Body of pancreas (tissue), 4 donors: ENCODE measurements at regions not wholly inside any gene's neighbourhood (a gene's known extent, or its start where the extent isn't known, plus 50 kb on each side); places are given as distances from the start of the nearest gene placed in this dataset.

Experiments used
- ATAC-seq: fragments of 150-250 bp; one replicate; pipeline ENCODE4 v1.9.1; 2016
- DNase-seq, 4 donors: peaks; one replicate each; pipeline ENCODE4 v3.0.0-alpha.2; 2019
- H3K27ac ChIP-seq, 4 donors: fragments of 200-600 bp; sonication (generic); 1 replicate in 3 of 4; 2 replicates in 1 of 4; pipeline versions ENCODE4 v1.5.1 to v1.6.1; 2016 to 2019; ENCODE audit warnings: mild to moderate bottlenecking in 1 of 4, mixed read lengths in 1 of 4, moderate library complexity in 1 of 4
- H3K27me3 ChIP-seq, 2 donors: fragments of 200-600 bp; sonication (generic); one replicate each; pipeline ENCODE4 v1.6.0; 2016; ENCODE audit warnings: mild to moderate bottlenecking in 1 of 2
- H3K36me3 ChIP-seq, 2 donors: fragments of 200-600 bp; sonication (generic); replicated peaks in 1 of 2; 2 replicates each; pipeline ENCODE4 v1.5.1; 2016; ENCODE audit warnings: low read depth in 2 of 2; ENCODE audit not compliant: insufficient read depth in 1 of 2
- H3K4me1 ChIP-seq: fragments of 200-600 bp; sonication (generic); one replicate; pipeline ENCODE4 v1.6.0; 2016
- H3K4me3 ChIP-seq, 2 donors: fragments of 200-600 bp; sonication (generic); 1 replicate in 1 of 2; 2 replicates in 1 of 2; pipeline ENCODE4 v1.5.1; 2016 to 2019
- H3K9me3 ChIP-seq, 3 donors: fragments of 200-600 bp; sonication (generic); 1 replicate in 2 of 3; 2 replicates in 1 of 3; pipeline ENCODE4 v1.5.1; 2016
- CTCF ChIP-seq, 7 experiments: fragments of 450-650 bp in 4 of 7; fragments of 200-600 bp in 3 of 7; sonication (generic) in 3 of 7; IDR thresholded peaks; one replicate each; pipeline ENCODE4 v1.5.1; 2016 to 2019; ENCODE audit warnings: antibody characterized with exemption in 7 of 7
- POLR2A ChIP-seq, 3 donors: fragments of 450-650 bp; IDR thresholded peaks; one replicate each; pipeline ENCODE4 v1.6.1; 2016; ENCODE audit warnings: antibody characterized with exemption in 3 of 3, mild to moderate bottlenecking in 2 of 3
- WGBS, 2 donors: methylation state at CpG; one replicate each; pipeline ENCODE4 v1.1.5; 2017; 5-methylcytosine and 5-hydroxymethylcytosine counted together
- intact Hi-C: fragments of 100-400 bp; cut with DNase I; formaldehyde crosslinking; loops from one replicate; pipeline ENCODE4 v1.15.1; 2023

- Histone ChIP-seq H3K4me1 (peaks cover 5% of the 10 kb centered on the region), H3K9me3 (no peaks in the 10 kb centered on the region), H3K4me3 (no peak overlapping the region), H3K27me3 (no peaks in the 10 kb centered on the region), H3K36me3 (no peaks in the 10 kb centered on the region), H3K27ac (no peak overlapping the region)
- DNase-seq = no peak
- TF ChIP-seq POLR2A (IDR thresholded peaks at IDR 0.05) (no peak), CTCF (IDR thresholded peaks at IDR 0.05) (no peak)
- intact Hi-C loops = loop anchor here (10.0 kb wide), 1 partner anchor 723 kb away; no protein-coding TSS in a partner anchor
- no peak for ATAC-seq
- WGBS, 2 donors = 66 to 74% methylated on average over 20 of the region's 20 CpGs
Observed at GRCh38 chr22:48581796-48582469, 1245.7 kb downstream of the BRD1 start.

GRCh38 chr22:48581205-48581766 lies 1246.4 kb downstream of the BRD1 start:
- Histone ChIP-seq H3K4me1 (peaks cover 11% of the 10 kb centered on the region), H3K9me3 (no peaks in the 10 kb centered on the region), H3K27ac (no peak overlapping the region), H3K27me3 (no peaks in the 10 kb centered on the region), H3K4me3 (no peak overlapping the region), H3K36me3 (no peaks in the 10 kb centered on the region)
- ATAC-seq (no peak), DNase-seq (no peak)
- intact Hi-C loops = loop anchor here (10.0 kb wide), 1 partner anchor 724 kb away; no protein-coding TSS in a partner anchor
- WGBS, 2 donors = 57 to 73% methylated on average over 5 to 23 of the region's 23 CpGs
- TF ChIP-seq CTCF (IDR thresholded peaks at IDR 0.05) (no peak), POLR2A (IDR thresholded peaks at IDR 0.05) (no peak)

GRCh38 chr22:48580481-48580970 lies 1247.1 kb downstream of the BRD1 start:
- Histone ChIP-seq H3K9me3 (no peaks in the 10 kb centered on the region), H3K27me3 (no peaks in the 10 kb centered on the region), H3K4me1 (peaks cover 12% of the 10 kb centered on the region), H3K27ac (no peak overlapping the region), H3K36me3 (no peaks in the 10 kb centered on the region), H3K4me3 (no peak overlapping the region)
- 58 to 68% methylated on average over 8 to 13 of the region's 13 CpGs for WGBS, 2 donors
- ATAC-seq (no peak), DNase-seq (no peak)
- TF ChIP-seq CTCF (IDR thresholded peaks at IDR 0.05) = no peak
- TF ChIP-seq POLR2A (IDR thresholded peaks at IDR 0.05) = no peak
- intact Hi-C loops = loop anchor here (10.0 kb wide), 1 partner anchor 724 kb away; no protein-coding TSS in a partner anchor

DNA sequence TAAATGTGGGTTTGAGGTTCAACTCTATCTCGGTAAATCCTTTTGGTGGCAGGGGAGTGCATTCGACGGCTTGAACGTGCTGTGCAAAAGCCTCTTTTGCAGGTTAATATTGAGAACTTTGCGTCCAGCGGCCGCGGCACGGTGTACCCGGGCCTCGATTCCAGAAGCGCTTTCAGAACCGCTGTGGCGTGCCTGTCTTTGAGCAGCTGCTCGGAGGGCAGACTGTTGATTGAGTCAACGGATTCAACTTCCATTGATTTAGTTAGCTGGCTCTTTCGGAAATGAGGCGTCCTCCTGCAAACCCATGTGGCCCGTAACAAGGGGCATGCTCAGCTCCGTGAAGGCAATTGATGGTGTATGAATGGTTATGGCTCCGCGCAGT lies 1247.8 kb downstream of the BRD1 start:
- H3K36me3 ChIP-seq = no peaks in the 10 kb centered on the region
- intact Hi-C loops = loop anchor here (10.0 kb wide), 1 partner anchor 725 kb away; no protein-coding TSS in a partner anchor
- DNase-seq (no peak), ATAC-seq (no peak)
- TF ChIP-seq CTCF (IDR thresholded peaks at IDR 0.05) (no peak), POLR2A (IDR thresholded peaks at IDR 0.05) (no peak)
- peaks cover 0 to under 1% of the 10 kb centered on the region in 2 donors for H3K27me3 ChIP-seq
- no peak overlapping the region for H3K4me3 ChIP-seq
- peaks cover 12% of the 10 kb centered on the region for H3K4me1 ChIP-seq
- no peaks in the 10 kb centered on the region for H3K9me3 ChIP-seq
- 80 to 88% methylated on average over 21 to 22 of the region's 22 CpGs for WGBS, 2 donors
- no peak overlapping the region for H3K27ac ChIP-seq
